ENCODE measurements at regions not wholly inside any gene's neighbourhood (a gene's known extent, or its start where the extent isn't known, plus 50 kb on each side); places are given as distances from the start of the nearest gene placed in this dataset.
"Not testable (repeated sequence)": the region's sequence is repeated elsewhere in the genome, so short reads cannot be mapped to it uniquely, and the experiment has no call there.

DNA sequence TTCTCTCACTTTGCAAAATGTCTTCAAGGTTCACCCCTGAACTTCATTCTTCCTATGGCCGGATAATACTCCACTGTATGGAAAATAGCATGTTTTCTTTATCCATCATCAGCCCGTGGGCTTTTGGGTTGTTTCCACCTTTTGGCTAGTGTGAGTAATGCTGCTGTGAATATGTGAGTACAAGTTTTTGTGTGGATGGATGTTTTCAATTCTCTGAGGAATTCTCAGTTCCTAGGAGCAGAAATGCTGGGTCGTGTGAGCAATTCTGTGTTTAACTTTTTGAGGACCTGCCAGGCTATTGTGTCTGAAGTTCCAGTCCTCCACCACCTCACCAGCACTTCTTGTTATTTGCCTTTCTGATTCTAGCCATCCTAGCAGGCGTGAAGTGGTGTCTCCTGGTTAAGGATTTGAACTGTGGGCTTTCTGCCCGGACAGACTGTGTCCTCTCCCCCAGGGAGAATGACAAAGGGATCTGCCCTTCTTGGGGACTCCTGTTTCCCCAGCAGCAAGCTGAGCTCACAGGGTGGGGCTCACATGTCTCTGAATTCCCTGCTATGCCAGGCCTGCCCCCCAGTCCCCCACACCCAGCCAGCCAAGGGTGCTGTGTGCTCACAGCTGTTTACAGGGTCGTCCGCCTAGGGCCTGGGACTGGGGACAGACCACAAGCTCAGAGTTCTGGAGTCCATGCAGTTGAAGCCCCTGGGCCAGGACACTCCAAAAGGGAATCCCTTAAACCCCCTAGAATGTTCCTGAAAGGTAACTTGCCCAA, 92.2 kb upstream of the CIBAR2 start:
- no peak for DNase-seq (ENCODE audit: low read depth in 1 of 2, low spot score in 1 of 2)
- TF ChIP-seq JUND (IDR thresholded peaks at IDR 0.05; ENCODE audit: low read depth) = no peak
- in situ Hi-C loops (cut with HindIII; ENCODE audit: low pct_unique_long_range_greater_than_20kb, low sequenced_read_pairs) = no loop called here

DNA sequence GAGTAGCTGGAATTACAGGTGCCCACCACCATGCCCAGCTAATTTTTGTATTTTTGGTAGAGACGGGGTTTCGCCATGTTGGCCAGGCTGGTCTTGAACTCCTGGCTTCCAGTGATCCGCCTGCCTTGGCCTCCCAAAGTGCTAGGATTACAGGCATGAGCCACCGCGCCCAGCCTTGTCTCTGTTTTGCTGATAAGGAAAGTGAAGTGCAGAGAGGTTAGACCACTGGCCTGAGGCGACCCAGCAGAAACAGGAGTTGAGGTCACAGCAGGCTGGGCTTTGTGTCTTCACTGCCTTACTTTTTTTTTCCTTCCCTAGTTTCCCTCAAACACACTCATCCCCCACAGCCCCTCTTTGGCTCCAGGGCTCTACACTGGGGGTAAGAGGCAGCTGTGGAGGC, 93.0 kb upstream of the CIBAR2 start:
- DNase-seq (ENCODE audit: low read depth in 1 of 2, low spot score in 1 of 2); in situ Hi-C loops (cut with HindIII; ENCODE audit: low pct_unique_long_range_greater_than_20kb, low sequenced_read_pairs): not testable (repeated sequence)

DNA sequence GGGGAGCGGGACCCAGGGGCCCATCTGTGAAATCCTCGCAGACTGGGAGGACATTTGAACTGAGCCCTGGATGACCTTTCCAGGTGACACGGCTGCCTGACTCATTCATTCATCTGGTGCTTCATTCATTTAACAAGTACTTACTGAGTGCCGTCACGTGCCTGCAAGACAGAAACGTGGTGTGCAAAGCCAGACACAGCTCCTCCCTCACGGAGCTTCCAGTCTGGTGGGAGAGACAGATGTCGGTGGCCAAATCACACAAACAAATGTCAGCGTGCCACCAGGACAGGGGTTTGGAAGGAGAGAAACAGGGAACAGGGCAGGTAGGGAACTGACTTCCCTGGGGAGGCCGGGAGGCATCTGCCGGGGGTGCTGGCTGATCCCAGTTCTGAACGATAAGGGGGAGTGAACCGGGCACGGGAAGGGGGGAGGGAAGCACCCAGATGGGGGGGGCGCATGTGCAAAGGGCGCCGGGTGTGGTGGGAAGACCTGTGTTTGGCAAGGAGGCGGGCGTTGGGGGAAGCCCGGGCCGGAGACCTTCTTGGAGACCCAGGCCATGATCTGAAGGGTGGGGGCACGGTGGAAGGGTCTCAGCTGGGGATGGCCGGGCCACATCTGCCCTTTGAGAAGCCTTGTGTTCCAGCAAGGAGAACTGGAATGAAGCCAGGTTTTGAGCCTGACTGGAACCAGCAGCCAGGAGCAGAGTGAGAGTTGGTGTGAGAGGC, 93.6 kb upstream of the CIBAR2 start:
- no peak for TF ChIP-seq JUND (IDR thresholded peaks at IDR 0.05; ENCODE audit: low read depth)
- no peak for DNase-seq (ENCODE audit: low read depth in 1 of 2, low spot score in 1 of 2)
- in situ Hi-C loops (cut with HindIII; ENCODE audit: low pct_unique_long_range_greater_than_20kb, low sequenced_read_pairs) = no loop called here

- no peak for TF ChIP-seq JUND (IDR thresholded peaks at IDR 0.05; ENCODE audit: low read depth)
- DNase-seq (ENCODE audit: low read depth in 1 of 2, low spot score in 1 of 2) = no peak
- in situ Hi-C loops (cut with HindIII; ENCODE audit: low pct_unique_long_range_greater_than_20kb, low sequenced_read_pairs) = no loop called here
Measured at GRCh38 chr16:85206472-85207356, 94.4 kb upstream of the CIBAR2 start.

DNA sequence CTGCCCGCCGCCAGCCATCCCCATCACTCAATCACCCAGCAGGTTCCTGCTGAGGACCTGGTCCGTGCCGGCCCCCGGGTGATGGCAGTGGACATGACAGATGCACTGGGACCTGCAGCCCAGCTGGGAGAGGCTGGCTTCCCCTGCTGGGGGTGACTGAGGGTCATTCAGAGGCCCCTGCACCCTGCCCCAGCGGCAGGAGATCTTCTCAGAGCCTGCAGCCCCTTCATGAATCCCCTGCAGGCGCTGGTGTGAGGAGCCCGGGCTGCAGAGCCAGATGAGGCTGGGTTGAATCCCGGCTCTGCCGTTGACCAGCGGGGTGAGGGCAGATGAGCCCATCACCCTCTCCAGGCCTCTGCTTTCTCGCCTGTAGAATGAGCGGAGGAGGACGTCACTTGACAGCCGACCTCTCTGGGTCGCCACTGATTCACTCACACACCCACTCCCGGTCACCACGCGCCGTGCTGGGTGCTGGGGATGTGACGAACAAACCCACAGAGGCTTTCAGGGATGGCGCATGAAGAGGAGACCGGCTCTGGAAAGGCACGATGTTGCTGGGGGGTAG, 95.2 kb upstream of the CIBAR2 start:
- in situ Hi-C loops (cut with HindIII; ENCODE audit: low pct_unique_long_range_greater_than_20kb, low sequenced_read_pairs) = no loop called here
- no peak for DNase-seq (ENCODE audit: low read depth in 1 of 2, low spot score in 1 of 2)
- TF ChIP-seq JUND (IDR thresholded peaks at IDR 0.05; ENCODE audit: low read depth) = no peak

DNA sequence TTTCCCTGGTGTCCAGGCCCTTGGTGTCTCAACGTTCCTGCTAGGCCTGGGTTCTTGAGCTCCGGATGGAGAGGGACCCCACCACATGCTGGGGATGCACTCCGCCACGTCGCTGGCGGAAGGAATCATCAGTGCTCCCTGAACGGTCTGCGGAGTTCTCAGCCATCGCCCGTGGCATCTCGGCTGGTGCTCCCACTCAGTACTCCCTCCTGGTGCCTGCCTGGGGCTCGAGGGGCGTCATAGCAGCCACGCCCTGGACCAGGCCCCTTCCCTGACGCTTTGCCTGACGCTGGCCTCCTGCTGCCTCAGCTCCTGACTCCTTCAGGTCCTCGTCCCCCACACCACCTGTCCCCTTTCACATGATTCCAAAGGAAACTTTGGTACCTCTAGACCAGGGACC, 95.9 kb upstream of the CIBAR2 start:
- no peak for TF ChIP-seq JUND (IDR thresholded peaks at IDR 0.05; ENCODE audit: low read depth)
- no peak for DNase-seq (ENCODE audit: low read depth in 1 of 2, low spot score in 1 of 2)
- in situ Hi-C loops (cut with HindIII; ENCODE audit: low pct_unique_long_range_greater_than_20kb, low sequenced_read_pairs) = no loop called here

GRCh38 chr16:85208643-85209520, 96.6 kb upstream of the CIBAR2 start:
- in situ Hi-C loops (cut with HindIII; ENCODE audit: low pct_unique_long_range_greater_than_20kb, low sequenced_read_pairs) = no loop called here
- TF ChIP-seq JUND (IDR thresholded peaks at IDR 0.05; ENCODE audit: low read depth) = no peak
- DNase-seq (ENCODE audit: low read depth in 1 of 2, low spot score in 1 of 2) = no peak

- in situ Hi-C loops (cut with HindIII; ENCODE audit: low pct_unique_long_range_greater_than_20kb, low sequenced_read_pairs) = no loop called here
- TF ChIP-seq JUND (IDR thresholded peaks at IDR 0.05; ENCODE audit: low read depth) = no peak
- DNase-seq (ENCODE audit: low read depth in 1 of 2, low spot score in 1 of 2) = no peak
Measured at GRCh38 chr16:85209526-85210121, 97.4 kb upstream of the CIBAR2 start.

DNA sequence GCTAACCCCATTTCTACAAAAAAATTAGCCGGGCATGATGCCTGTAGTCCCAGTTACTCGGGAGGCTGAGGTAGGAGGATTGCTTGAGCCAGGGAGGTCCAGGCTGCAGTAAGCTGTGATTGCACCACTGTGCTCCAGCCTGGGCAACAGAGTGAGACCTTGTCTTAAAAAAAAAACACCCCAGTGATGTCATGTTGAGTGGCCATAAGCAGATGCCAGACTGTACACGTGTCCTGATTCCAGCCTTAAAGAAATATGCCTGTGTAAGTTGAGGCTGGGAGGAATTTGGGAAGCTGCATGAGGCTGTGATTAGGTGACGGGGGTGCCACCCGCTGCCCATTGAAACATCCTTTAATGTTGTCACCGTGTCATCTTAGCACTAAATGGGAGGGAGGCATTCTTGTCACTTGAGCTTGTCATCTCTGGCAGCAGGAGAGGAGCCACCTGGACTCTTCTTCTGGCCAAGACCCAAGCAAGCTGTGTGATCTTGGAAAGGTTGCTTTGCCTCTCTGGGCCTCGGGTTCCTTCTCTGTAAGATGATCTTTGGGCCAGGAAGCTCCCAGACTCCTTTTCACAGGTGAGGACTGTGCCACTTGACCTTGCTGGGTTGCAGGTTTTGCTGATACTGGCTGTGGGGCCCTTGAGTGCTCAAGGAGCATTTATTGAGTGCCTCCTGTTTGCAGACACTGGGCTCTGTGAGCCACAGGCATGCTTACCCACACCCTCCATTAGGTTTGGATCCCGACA, 98.3 kb upstream of the CIBAR2 start:
- in situ Hi-C loops (cut with HindIII; ENCODE audit: low pct_unique_long_range_greater_than_20kb, low sequenced_read_pairs) = no loop called here

GRCh38 chr16:85211271-85211801, 99.1 kb upstream of the CIBAR2 start:
- in situ Hi-C loops (cut with HindIII; ENCODE audit: low pct_unique_long_range_greater_than_20kb, low sequenced_read_pairs) = no loop called here
- no peak for TF ChIP-seq JUND (IDR thresholded peaks at IDR 0.05; ENCODE audit: low read depth)
- DNase-seq (ENCODE audit: low read depth in 1 of 2, low spot score in 1 of 2) = no peak

More for the DNA sequence above, 98.3 kb upstream of the CIBAR2 start:
- TF ChIP-seq JUND (IDR thresholded peaks at IDR 0.05; ENCODE audit: low read depth) = no peak
- no peak for DNase-seq (ENCODE audit: low read depth in 1 of 2, low spot score in 1 of 2)

All from T47D (cell line).